GM12891 (cell line): ENCODE measurements at regions not wholly inside any gene's neighbourhood (a gene's known extent, or its start where the extent isn't known, plus 50 kb on each side); places are given as distances from the start of the nearest gene placed in this dataset.
A peak's percentile ranks its signal among the peaks of the same experiment; 100 is the strongest.

Source experiments
- DNase-seq: peaks from one replicate; pipeline ENCODE4 v3.0.0; 2011; ENCODE audit warnings: low spot score; ENCODE audit not compliant: insufficient read length
- FAIRE-seq: peaks from 2 replicates; lab custom pipeline; 2011; peaks lifted over from hg19 to GRCh38; lab: Jason Lieb, UNC
- PAX5 ChIP-seq: IDR thresholded peaks from 2 replicates; pipeline ENCODE4 v1.6.1; 2011; ENCODE audit warnings: low read length, moderate library complexity, mild to moderate bottlenecking; ENCODE audit not compliant: insufficient read depth, severe bottlenecking
- POLR2A ChIP-seq: IDR thresholded peaks from 2 replicates; pipeline ENCODE4 v1.6.1; 2011; ENCODE audit warnings: low read depth, low read length, control low read depth
- POLR2AphosphoS5 ChIP-seq: IDR thresholded peaks from 2 replicates; pipeline ENCODE4 v1.6.1; 2011; ENCODE audit warnings: low read depth, low read length, control low read depth
- POU2F2 ChIP-seq: IDR thresholded peaks from 2 replicates; pipeline ENCODE4 v1.6.1; 2011; ENCODE audit warnings: low read depth, mild to moderate bottlenecking, control low read depth, low read length, moderate library complexity
- SPI1 ChIP-seq: IDR thresholded peaks from 2 replicates; pipeline ENCODE4 v1.6.1; 2011; ENCODE audit warnings: low read depth, low read length, control low read depth
- TAF1 ChIP-seq: IDR thresholded peaks from 2 replicates; pipeline ENCODE4 v1.6.1; 2011; ENCODE audit warnings: low read depth, low read length, control low read depth

GRCh38 chr3:102089239-102089638 is 239.9 kb downstream of the NFKBIZ start:
- FAIRE-seq (no peak), DNase-seq (no peak)
- TF ChIP-seq PAX5 = no peak
- no peak for TF ChIP-seq SPI1
- TF ChIP-seq POLR2AphosphoS5 = no peak
- TF ChIP-seq TAF1 = no peak
- no peak for TF ChIP-seq POU2F2
- no peak for TF ChIP-seq POLR2A

- DNase-seq (no peak), FAIRE-seq (no peak)
- TF ChIP-seq POU2F2 (no peak), PAX5 (no peak), TAF1 (no peak), POLR2A (no peak), POLR2AphosphoS5 (no peak), SPI1 (no peak)
These were observed 240.8 kb downstream of the NFKBIZ start for GRCh38 chr3:102089904-102090720.

DNA sequence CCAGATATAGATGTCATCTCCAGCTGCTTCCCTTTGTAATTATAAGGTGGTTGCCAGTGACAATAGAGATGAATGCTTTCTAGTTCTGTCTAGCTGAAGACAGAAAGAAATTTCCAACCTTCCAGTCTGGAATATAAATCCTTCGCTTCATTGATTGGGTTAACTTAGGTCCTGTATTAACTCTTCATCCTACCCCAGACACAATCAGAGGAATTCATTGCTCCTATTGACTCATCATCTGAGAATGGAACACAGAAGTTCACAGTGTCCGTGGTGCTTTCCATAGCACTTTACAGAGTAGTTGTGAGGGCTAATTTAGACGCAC is 241.4 kb downstream of the NFKBIZ start:
- TF ChIP-seq PAX5 = no peak
- FAIRE-seq (no peak), DNase-seq (no peak)

DNA sequence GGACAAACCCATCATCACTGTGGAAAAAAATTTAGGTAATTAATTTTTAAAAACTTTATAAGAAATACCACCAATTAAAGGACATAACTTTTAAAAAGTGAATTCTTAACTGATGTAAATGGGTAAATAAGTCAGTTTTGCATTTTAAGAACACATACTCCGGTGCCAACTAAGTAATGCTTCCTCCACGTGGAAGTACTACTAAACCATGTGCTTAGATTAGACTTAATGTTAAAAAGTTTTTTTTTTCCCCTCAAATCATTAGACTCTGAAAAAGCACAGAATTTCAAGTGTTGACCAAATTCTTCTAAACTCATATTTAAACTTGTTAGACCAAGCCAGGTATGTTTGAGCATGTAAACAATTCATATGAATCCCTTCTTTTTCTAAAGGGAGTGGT is 242.0 kb downstream of the NFKBIZ start:
- DNase-seq (no peak), FAIRE-seq (no peak)
- TF ChIP-seq TAF1 (no peak), POLR2AphosphoS5 (no peak), POLR2A (no peak), SPI1 (no peak), POU2F2 (no peak), PAX5 (no peak)

DNA sequence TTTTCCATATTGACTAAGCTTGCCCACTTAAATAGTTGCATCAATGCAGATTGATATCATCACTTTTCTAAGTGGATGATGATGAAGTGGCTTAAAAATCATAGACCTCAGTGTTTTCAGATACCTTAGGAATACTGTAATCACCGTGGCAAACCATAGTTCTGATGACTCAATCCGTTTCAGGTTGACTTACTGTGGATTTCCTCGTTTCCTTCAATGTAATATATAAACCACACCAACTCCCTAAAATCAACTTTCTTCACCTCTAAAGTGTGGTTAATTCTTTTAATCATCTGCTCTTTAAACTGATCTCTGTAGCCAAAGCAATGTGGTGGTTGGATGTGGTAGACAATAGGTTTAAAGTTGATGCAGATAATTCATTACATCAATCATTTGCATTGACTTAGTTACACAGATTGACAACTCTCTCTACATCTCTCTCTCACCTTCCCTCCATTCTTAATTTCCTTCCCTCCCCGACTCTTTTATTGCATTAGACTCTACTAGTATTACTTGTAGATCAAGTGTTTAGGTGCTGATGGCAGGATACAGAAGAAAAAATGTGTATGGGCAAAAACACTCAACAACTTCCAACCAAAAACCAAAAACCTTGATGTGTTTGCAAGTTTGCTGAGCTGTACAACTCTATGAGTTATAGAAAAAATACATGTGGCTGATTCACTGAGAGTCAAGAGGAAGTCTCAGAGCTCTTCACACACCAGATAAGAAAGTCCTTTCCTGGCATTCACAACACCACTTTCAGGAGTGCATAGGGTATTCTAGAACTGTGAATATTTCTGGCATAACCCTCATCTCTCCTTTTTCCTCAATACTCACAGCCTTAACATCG is 243.5 kb downstream of the NFKBIZ start:
- FAIRE-seq = peak; percentile 59
- no peak for TF ChIP-seq PAX5
- DNase-seq = no peak

- FAIRE-seq (no peak), DNase-seq (no peak)
- TF ChIP-seq SPI1 (no peak), POLR2AphosphoS5 (no peak), PAX5 (no peak), POU2F2 (no peak)
These were observed 245.2 kb downstream of the NFKBIZ start for GRCh38 chr3:102094506-102094905.

- DNase-seq (no peak), FAIRE-seq (peak; percentile 72)
These were observed 246.1 kb downstream of the NFKBIZ start for GRCh38 chr3:102095383-102095782.

GRCh38 chr3:102096066-102096465 is 246.8 kb downstream of the NFKBIZ start:
- TF ChIP-seq SPI1 (no peak), TAF1 (no peak), POU2F2 (no peak), POLR2AphosphoS5 (no peak), PAX5 (no peak), POLR2A (no peak)
- FAIRE-seq = no peak

More at GRCh38 chr3:102095383-102095782, 246.1 kb downstream of the NFKBIZ start:
- TF ChIP-seq POU2F2 (no peak), PAX5 (no peak)

DNA sequence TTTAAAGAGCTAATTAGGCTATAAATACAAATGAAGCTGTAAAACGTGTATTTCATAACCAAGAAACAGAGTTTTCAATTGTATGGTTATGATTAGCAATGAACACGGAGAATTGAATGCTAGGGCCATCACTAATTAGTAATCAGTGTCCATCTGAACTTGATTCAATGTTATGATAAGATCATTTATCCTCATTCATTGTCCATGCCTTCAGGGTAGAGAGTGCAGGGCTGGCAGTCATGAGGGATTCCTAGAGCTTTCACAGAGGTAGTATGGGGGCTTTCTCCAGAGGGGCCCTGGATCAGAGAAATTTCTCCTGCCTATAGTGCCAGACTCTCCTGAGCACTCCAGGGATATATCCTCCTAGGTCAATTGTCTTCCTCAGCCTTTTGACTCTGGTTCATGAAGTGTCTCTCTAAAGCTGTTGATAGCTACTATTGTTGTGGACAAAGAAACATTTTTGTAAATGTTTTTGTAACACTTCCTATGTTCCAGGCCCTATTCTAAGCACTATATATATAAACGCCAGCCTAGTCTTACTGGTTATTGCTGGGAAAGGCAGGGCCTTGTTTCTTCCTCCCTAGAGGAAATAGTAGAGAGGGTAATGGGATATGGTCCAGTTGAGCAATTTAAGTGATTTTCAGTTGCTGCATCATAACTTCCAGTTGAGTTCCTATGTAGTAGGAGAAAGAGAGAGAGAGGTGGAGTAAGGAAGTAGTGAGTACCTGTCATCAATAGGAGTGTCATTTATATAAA is 249.0 kb downstream of the NFKBIZ start:
- FAIRE-seq (no peak), DNase-seq (no peak)
- TF ChIP-seq TAF1 (no peak), PAX5 (no peak), POLR2A (no peak), POLR2AphosphoS5 (no peak)

More at GRCh38 chr3:102096066-102096465, 246.8 kb downstream of the NFKBIZ start:
- DNase-seq = no peak

DNA sequence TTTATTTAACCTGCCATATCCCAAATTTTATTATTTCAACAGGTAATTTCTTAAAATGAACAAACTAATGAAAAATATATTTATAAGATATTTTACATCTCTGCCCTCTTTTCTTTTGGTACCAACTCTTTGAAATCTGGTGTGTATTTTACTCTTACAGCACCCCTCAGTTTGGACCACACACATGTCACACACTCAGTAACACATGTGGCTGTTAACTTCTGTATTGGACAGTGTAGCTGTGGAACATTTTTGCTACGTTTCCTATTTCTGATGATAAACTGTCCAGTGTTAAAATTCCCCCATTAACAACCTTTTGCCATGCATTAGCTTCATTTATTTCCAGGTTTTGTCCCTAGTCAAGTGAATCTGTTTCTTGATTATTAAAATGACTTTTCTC is 250.6 kb downstream of the NFKBIZ start:
- TF ChIP-seq TAF1 (no peak), POLR2AphosphoS5 (no peak), POLR2A (no peak), PAX5 (no peak), SPI1 (no peak), POU2F2 (no peak)
- DNase-seq (no peak), FAIRE-seq (no peak)
